HEK293 (cell line): ENCODE measurements at regions not wholly inside any gene's neighbourhood (a gene's known extent, or its start where the extent isn't known, plus 50 kb on each side); places are given as distances from the start of the nearest gene placed in this dataset.

Experiments
- CTCF ChIA-PET: fragments of 350-600 bp; formaldehyde crosslinking; extraction: SDS; loops from one replicate; lab custom pipeline; 2021; ENCODE audit warnings: antibody characterized with exemption; lab: Yijun Ruan, JAX
- POLR2A ChIA-PET: fragments of 300-600 bp; formaldehyde crosslinking; extraction: SDS; loops from one replicate; lab custom pipeline; 2020; ENCODE audit warnings: antibody characterized with exemption, inconsistent platforms; lab: Yijun Ruan, JAX
- H3K27ac ChIP-seq: fragments of 200-500 bp; sonication (Bioruptor generic); 2 replicates; pipeline ENCODE4 v1.5.1; 2014; ENCODE audit warnings: low read depth, low read length, control low read depth, inconsistent platforms; ENCODE audit errors: extremely low read depth
- H3K36me3 ChIP-seq, 2 experiments: fragments of 200-500 bp in 1 of 2; sonication (Bioruptor generic) in 1 of 2; 1 replicate in 1 of 2; 2 replicates in 1 of 2; pipeline ENCODE4 v1.5.1; 2014 to 2017; ENCODE audit warnings: inconsistent platforms in 2 of 2, low read length in 2 of 2; ENCODE audit not compliant: control insufficient read depth in 2 of 2, insufficient read depth in 1 of 2
- H3K4me1 ChIP-seq: fragments of 200-500 bp; sonication (Bioruptor generic); 2 replicates; pipeline ENCODE4 v1.5.1; 2014; ENCODE audit warnings: mild to moderate bottlenecking, low read length, inconsistent platforms; ENCODE audit not compliant: control insufficient read depth, insufficient read depth
- H3K4me3 ChIP-seq: 2 replicates; pipeline ENCODE4 v1.5.1; 2011; ENCODE audit warnings: low read depth, mild to moderate bottlenecking, control low read depth, low read length, moderate library complexity
- H3K9me3 ChIP-seq: fragments of 200-500 bp; sonication (Bioruptor generic); 2 replicates; pipeline ENCODE4 v1.5.1; 2014; ENCODE audit warnings: low read depth, low read length, inconsistent platforms; ENCODE audit not compliant: control insufficient read depth, insufficient read depth
- FEZF1 ChIP-seq: fragments of 450-650 bp; formaldehyde crosslinking; IDR thresholded peaks from 2 replicates; pipeline ENCODE4 v1.5.1; 2016; ENCODE audit warnings: missing biosample characterization, missing genetic modification characterization
- GFI1B ChIP-seq: fragments of 450-650 bp; formaldehyde crosslinking; IDR thresholded peaks from 2 replicates; pipeline ENCODE4 v1.5.1; 2016; ENCODE audit warnings: missing biosample characterization, missing genetic modification characterization
- HOXC10 ChIP-seq: sonication (generic); formaldehyde crosslinking; IDR thresholded peaks from 2 replicates; pipeline ENCODE4 v1.8.1; 2023; ENCODE audit warnings: mild to moderate bottlenecking, missing genetic modification reagents
- KLF10 ChIP-seq: fragments of 450-650 bp; IDR thresholded peaks from 2 replicates; pipeline ENCODE4 v1.5.1; 2018; ENCODE audit warnings: missing biosample characterization, mild to moderate bottlenecking, missing genetic modification characterization
- KLF16 ChIP-seq: fragments of 450-650 bp; formaldehyde crosslinking; IDR thresholded peaks from 2 replicates; pipeline ENCODE4 v1.5.1; 2017; ENCODE audit warnings: missing biosample characterization, missing genetic modification characterization
- SCRT1 ChIP-seq: fragments of 450-650 bp; formaldehyde crosslinking; IDR thresholded peaks from 2 replicates; pipeline ENCODE4 v1.5.1; 2016; ENCODE audit warnings: missing biosample characterization, missing genetic modification characterization, borderline replicate concordance
- SETDB1 ChIP-seq: IDR thresholded peaks from one replicate; pipeline ENCODE4 v1.6.1; 2017; ENCODE audit warnings: mild to moderate bottlenecking, low read length, moderate library complexity, mixed read lengths; ENCODE audit not compliant: insufficient read length
- YY2 ChIP-seq: fragments of 450-650 bp; formaldehyde crosslinking; IDR thresholded peaks from 2 replicates; pipeline ENCODE4 v1.5.1; 2016; ENCODE audit warnings: missing biosample characterization, missing genetic modification characterization
- ZBTB20 ChIP-seq: fragments of 450-650 bp; formaldehyde crosslinking; IDR thresholded peaks from 2 replicates; pipeline ENCODE4 v1.5.1; 2016; ENCODE audit warnings: missing biosample characterization, missing genetic modification characterization
- ZFHX2 ChIP-seq: fragments of 450-650 bp; formaldehyde crosslinking; conservative IDR thresholded peaks from 2 replicates; pipeline ENCODE4 v1.5.1; 2016; ENCODE audit warnings: missing biosample characterization, missing genetic modification characterization
- ZNF148 ChIP-seq: fragments of 450-650 bp; formaldehyde crosslinking; IDR thresholded peaks from 2 replicates; pipeline ENCODE4 v1.5.0; 2017; ENCODE audit warnings: missing biosample characterization, missing genetic modification characterization, borderline replicate concordance
- ZNF169 ChIP-seq: fragments of 450-650 bp; formaldehyde crosslinking; IDR thresholded peaks from 2 replicates; pipeline ENCODE4 v1.5.1; 2016; ENCODE audit warnings: missing biosample characterization, missing genetic modification characterization
- ZNF202 ChIP-seq: fragments of 450-650 bp; formaldehyde crosslinking; IDR thresholded peaks from 2 replicates; pipeline ENCODE4 v1.5.1; 2016; ENCODE audit warnings: missing biosample characterization, missing genetic modification characterization, borderline replicate concordance
- ZNF311 ChIP-seq: fragments of 450-650 bp; formaldehyde crosslinking; IDR thresholded peaks from 2 replicates; pipeline ENCODE4 v1.5.1; 2017; ENCODE audit warnings: missing biosample characterization, missing genetic modification characterization, borderline replicate concordance
- ZNF391 ChIP-seq: fragments of 450-650 bp; formaldehyde crosslinking; IDR thresholded peaks from 2 replicates; pipeline ENCODE4 v1.5.1; 2016; ENCODE audit warnings: low read depth, missing biosample characterization, missing genetic modification characterization, borderline replicate concordance
- ZNF394 ChIP-seq: fragments of 450-650 bp; formaldehyde crosslinking; IDR thresholded peaks from 2 replicates; pipeline ENCODE4 v1.5.1; 2016; ENCODE audit warnings: missing biosample characterization, missing genetic modification characterization, mild to moderate bottlenecking, moderate library complexity, borderline replicate concordance
- ZNF433 ChIP-seq: fragments of 450-650 bp; formaldehyde crosslinking; IDR thresholded peaks from 2 replicates; pipeline ENCODE4 v1.5.1; 2016; ENCODE audit warnings: missing biosample characterization, missing genetic modification characterization, low read depth
- ZNF473 ChIP-seq: fragments of 450-650 bp; formaldehyde crosslinking; IDR thresholded peaks from 2 replicates; pipeline ENCODE4 v1.5.1; 2017; ENCODE audit warnings: missing biosample characterization, missing genetic modification characterization
- ZNF48 ChIP-seq: fragments of 450-650 bp; formaldehyde crosslinking; IDR thresholded peaks from 2 replicates; pipeline ENCODE4 v1.5.1; 2016; ENCODE audit warnings: missing biosample characterization, missing genetic modification characterization
- ZNF513 ChIP-seq: fragments of 450-650 bp; IDR thresholded peaks from 2 replicates; pipeline ENCODE4 v1.5.1; 2018; ENCODE audit warnings: missing biosample characterization, missing genetic modification characterization
- ZNF518A ChIP-seq: fragments of 450-650 bp; formaldehyde crosslinking; conservative IDR thresholded peaks from 2 replicates; pipeline ENCODE4 v1.5.1; 2016; ENCODE audit warnings: low read depth, missing biosample characterization, missing genetic modification characterization
- ZNF623 ChIP-seq: fragments of 450-650 bp; formaldehyde crosslinking; IDR thresholded peaks from 2 replicates; pipeline ENCODE4 v1.5.1; 2016; ENCODE audit warnings: missing biosample characterization, missing genetic modification characterization

- H3K27ac ChIP-seq: no peak overlapping the region
- H3K4me1 ChIP-seq: no peaks in the 10 kb centered on the region
- no peaks in the 10 kb centered on the region for H3K9me3 ChIP-seq
- no peak overlapping the region for H3K4me3 ChIP-seq
- TF ChIP-seq ZNF311 (tag by site-specific recombination) (no peak), ZNF169 (no peak), ZNF391 (tag by site-specific recombination) (no peak), ZNF394 (tag by site-specific recombination) (no peak), ZNF518A (tag by site-specific recombination) (no peak), SCRT1 (tag by site-specific recombination) (no peak), ZFHX2 (tag by site-specific recombination) (no peak), ZNF148 (tag by site-specific recombination) (no peak), ZNF433 (tag by site-specific recombination) (no peak), SETDB1 (no peak), ZNF473 (no peak), KLF10 (tag by site-specific recombination) (no peak), ZNF48 (tag by site-specific recombination) (no peak), FEZF1 (tag by site-specific recombination) (no peak), ZNF623 (tag by site-specific recombination) (no peak), KLF16 (tag by site-specific recombination) (no peak), GFI1B (no peak), ZBTB20 (tag by site-specific recombination) (no peak)
- H3K36me3 ChIP-seq: no peaks in the 10 kb centered on the region
- POLR2A ChIA-PET: no interaction called here
- CTCF ChIA-PET: interaction anchor here (0.6 to 2.0 kb wide), 8 partner anchors 9 to 1292 kb away, joined by 3 to 8 read pairs (median 3); no protein-coding TSS in a partner anchor
These were observed 109.5 kb upstream of the RAD23B start for GRCh38 chr9:107173422-107174180.

- Histone ChIP-seq H3K36me3 (no peaks in the 10 kb centered on the region), H3K9me3 (no peaks in the 10 kb centered on the region), H3K4me1 (no peaks in the 10 kb centered on the region), H3K4me3 (no peak overlapping the region), H3K27ac (no peak overlapping the region)
- ChIA-PET POLR2A (no interaction called here), CTCF (interaction anchor here (0.9 to 2.0 kb wide), 3 partner anchors 8 to 1293 kb away, joined by 5 to 8 read pairs (median 5); no protein-coding TSS in a partner anchor)
- no peak for TF ChIP-seq YY2 (tag by site-specific recombination)
- TF ChIP-seq HOXC10 (CRISPR knock-in tag): no peak
- TF ChIP-seq ZNF513: no peak
- TF ChIP-seq KLF16 (tag by site-specific recombination): no peak
- TF ChIP-seq ZNF202 (tag by site-specific recombination): no peak
These were observed 108.6 kb upstream of the RAD23B start for GRCh38 chr9:107174441-107174840.
